GM13976 (cell line): ENCODE measurements at regions not wholly inside any gene's neighbourhood (a gene's known extent, or its start where the extent isn't known, plus 50 kb on each side); places are given as distances from the start of the nearest gene placed in this dataset.
"Not testable (repeated sequence)": the region's sequence is repeated elsewhere in the genome, so short reads cannot be mapped to it uniquely, and the experiment has no call there.

Source experiments
- DNase-seq: peaks from one replicate; pipeline ENCODE4 v3.0.0; 2012; ENCODE audit warnings: low spot score
- in situ Hi-C: fragments of 300-500 bp; cut with MboI; formaldehyde crosslinking; loops from one replicate; pipeline ENCODE4 v1.12.0; 2022; ENCODE audit warnings: low sequenced_read_pairs, mixed read lengths, inconsistent platforms; ENCODE audit not compliant: unreplicated experiment
- TF ChIP-seq, protein P1 (sequence below): IDR thresholded peaks from 2 replicates; pipeline ENCODE4 v1.5.1; 2012; ENCODE audit warnings: borderline replicate concordance, mild to moderate bottlenecking; ENCODE audit not compliant: insufficient read depth; ENCODE audit errors: extremely low read depth, missing control alignments, control extremely low read depth

DNA sequence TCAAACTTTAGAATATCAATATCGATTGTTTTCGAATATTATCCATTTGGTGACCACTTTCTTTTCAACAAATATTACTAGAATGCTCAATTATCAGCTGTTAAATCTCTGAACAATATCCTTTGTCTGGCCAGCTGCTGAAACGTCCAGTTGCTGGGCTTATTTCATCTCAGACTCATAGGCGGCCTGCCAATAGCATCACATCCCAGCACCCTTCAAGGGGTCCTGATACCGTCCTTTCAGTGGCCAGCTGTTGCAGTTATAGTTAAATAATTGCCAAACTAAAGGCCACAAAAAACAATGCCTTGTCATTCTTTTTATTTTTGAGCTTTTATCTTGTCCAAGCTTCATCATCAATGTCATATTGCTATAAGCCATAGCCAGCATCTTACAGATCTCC, 1006.8 kb upstream of the MANEA start:
- DNase-seq, result no peak
- in situ Hi-C loops, result no loop called here
- TF ChIP-seq, protein P1, sequence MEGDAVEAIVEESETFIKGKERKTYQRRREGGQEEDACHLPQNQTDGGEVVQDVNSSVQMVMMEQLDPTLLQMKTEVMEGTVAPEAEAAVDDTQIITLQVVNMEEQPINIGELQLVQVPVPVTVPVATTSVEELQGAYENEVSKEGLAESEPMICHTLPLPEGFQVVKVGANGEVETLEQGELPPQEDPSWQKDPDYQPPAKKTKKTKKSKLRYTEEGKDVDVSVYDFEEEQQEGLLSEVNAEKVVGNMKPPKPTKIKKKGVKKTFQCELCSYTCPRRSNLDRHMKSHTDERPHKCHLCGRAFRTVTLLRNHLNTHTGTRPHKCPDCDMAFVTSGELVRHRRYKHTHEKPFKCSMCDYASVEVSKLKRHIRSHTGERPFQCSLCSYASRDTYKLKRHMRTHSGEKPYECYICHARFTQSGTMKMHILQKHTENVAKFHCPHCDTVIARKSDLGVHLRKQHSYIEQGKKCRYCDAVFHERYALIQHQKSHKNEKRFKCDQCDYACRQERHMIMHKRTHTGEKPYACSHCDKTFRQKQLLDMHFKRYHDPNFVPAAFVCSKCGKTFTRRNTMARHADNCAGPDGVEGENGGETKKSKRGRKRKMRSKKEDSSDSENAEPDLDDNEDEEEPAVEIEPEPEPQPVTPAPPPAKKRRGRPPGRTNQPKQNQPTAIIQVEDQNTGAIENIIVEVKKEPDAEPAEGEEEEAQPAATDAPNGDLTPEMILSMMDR, result no peak

DNA sequence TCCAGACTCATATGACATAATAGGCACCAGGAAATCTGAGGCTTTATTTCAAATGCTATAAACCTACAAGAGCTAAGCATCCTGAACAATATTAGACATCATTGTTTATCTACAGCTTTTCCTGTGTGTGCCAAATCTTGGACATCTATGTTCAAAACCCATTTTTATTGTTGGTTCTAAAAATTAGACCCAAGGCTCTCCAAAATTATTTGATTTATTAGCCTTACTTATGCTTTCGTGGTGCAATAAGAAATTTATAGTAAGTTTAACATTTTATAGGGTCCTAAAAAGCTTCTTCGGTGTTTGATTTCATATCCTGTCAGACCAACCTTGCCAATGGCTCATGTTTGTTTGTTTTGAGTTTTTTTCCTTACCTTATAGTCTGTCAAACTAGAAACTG, 1014.5 kb upstream of the MANEA start:
- TF ChIP-seq, protein P1, result no peak
- in situ Hi-C loops, result no loop called here
- no peak for DNase-seq

DNA sequence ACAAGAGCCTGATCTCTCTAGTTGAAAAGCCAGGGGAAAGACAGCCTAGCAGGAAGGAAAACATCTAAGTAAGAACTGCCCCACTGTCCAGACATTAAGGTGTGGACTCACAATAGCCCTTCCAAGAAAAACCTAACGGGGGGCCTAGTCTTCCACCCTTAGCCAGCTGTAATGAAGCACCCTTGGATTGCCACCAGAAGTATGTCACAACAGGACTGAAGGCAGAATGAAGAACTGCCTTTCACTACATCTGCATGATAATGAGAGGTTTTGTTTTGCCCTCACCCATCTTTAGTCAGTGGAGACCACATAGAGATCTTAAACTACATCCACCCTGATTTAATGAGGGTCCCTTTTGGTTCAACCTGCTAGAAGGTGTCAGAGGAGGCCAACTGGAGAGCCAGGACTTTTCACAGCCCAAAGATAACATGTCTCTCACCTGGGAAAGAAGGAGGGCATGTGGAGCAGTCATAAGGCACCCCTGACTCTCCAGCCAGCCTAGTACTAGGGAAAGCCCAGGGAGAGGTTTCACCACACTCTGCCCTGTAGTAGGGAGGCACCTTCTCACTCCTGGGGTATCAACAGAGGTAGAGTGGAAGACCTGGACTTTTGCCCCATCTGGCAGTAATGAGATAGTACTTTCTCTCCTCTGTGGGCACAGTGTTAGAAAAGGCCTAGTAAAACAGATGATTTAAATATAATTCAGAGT, 1017.4 kb upstream of the MANEA start:
- TF ChIP-seq, protein P1, result no peak
- no peak for DNase-seq
- in situ Hi-C loops, result no loop called here

DNA sequence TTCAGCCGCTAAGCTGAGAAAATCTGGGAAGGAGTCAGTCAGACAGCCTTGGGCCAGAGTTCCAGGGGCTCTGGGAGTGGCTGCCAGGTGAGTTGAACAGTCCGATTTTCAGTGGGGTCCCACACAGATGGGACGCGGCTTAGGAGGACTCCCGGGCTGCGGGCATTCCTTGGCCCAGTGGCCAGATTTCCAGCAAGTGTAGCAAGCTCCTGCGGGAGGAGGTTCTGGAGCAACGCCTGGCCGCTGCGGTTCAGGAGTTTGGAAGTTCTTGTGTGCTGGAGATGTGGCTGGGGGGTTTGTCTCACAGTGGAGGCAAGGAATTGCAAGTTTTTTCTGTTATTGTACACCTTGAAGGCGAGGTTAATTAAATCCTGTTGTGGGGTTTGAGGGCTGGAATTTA, 1020.1 kb upstream of the MANEA start:
- DNase-seq, in situ Hi-C loops: not testable (repeated sequence)

DNA sequence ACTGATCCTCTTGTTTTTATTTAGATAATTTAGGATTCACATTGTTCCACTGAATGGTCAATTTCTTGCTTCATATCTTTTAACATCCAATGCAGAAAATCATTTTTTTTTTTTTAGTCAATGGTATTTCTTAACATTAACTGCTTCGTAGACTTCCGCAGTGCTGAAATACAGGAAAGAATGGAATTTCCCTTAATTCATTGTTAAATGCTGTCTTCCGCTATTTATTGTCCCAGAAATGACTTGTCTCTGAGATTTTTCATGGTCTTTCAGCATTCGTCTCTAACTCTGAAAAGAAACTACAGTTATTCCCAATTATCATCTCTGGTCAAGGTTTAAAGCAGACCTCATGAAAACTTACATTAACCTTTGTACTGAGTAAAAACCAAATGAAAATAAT, 1029.1 kb upstream of the MANEA start:
- TF ChIP-seq, protein P1, result no peak
- in situ Hi-C loops, result no loop called here
- no peak for DNase-seq

DNA sequence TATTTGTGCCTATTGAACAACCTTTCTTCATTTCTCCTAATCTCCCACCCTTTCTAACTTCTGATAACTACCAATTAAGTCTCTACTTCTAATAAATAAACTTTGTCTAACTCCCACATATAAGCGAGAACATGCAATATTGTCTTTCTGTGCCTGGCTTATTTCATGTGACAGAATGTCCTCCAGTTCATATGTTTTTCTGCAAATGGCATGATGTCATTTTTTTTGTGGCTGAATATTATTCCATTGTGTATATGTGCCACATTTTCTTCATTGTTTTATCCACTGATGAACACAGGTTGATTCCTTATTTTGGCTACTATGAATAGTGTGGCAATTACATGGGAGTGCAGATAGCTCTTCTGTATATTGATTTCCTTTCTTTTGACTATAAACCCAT, 1041.5 kb upstream of the MANEA start:
- in situ Hi-C loops, result no loop called here
- TF ChIP-seq, protein P1, result no peak
- DNase-seq, result no peak

DNA sequence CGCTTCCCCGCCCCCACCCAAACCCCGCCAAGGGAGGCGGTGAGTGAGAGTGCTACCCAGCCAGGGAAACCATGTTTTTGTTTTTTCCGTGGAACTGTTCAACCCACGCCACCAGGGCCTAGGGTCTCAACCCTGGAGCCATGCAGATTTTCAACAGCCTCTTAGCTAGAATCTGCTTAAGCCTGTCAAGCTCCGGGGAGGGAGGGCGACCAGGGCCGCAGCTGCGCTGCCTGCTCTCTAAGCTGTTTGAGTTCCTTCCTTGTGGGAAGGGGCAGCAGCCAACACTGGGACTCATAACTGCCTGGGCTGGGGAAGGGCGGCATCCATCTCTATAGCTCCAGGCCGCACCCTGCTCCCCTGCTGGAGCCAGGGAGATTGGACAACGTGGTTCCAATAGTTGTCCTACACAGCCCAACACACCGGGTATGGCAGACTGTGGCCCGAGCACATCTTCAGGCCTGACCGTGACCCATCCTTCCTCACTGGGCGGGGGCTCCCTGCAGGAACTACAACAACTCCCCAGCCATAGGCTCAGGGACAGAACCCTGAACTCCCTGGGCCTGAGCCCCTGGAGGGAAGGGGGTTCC, 1065.7 kb upstream of the MANEA start:
- TF ChIP-seq, protein P1, result no peak
- no peak for DNase-seq
- in situ Hi-C loops, result no loop called here
